ENCODE measurements at regions not wholly inside any gene's neighbourhood (a gene's known extent, or its start where the extent isn't known, plus 50 kb on each side); places are given as distances from the start of the nearest gene placed in this dataset.

DNA sequence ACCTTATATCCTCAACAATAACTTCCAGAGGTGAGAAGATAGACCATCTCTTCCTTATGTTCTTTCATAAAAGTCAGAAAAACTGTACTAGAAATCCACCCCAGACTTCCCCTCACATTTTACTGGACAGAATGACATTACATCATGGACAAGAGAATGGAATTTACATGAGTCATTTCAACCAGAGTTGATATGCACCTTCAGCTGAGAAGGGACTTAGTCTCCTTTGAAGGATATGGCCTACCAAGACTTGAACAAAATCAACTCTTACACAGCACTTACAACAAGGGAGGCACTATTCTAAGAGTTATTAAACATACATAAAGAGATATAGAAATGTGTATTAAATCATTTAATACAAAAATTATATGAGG is 380.0 kb upstream of the DPH6 start:
- Histone ChIP-seq H3K4me2 (ENCODE audit: low read length) (no peak overlapping the region), H3K79me2 (ENCODE audit: insufficient read depth, low read length) (no peaks in the 10 kb centered on the region), H3K36me3 (ENCODE audit: insufficient read depth, low read length) (no peaks in the 10 kb centered on the region), H3K27ac (ENCODE audit: low read depth, low read length) (no peak overlapping the region), H3K9ac (ENCODE audit: low read length) (no peak overlapping the region), H3K4me1 (ENCODE audit: insufficient read depth, low read length) (no peaks in the 10 kb centered on the region), H4K20me1 (ENCODE audit: insufficient read depth, low read length) (no peaks in the 10 kb centered on the region), H3K4me3 (ENCODE audit: insufficient read depth, low read depth, low read length) (no peak overlapping the region), H3K27me3 (ENCODE audit: insufficient read depth, low read length) (no peaks in the 10 kb centered on the region), H2AFZ (ENCODE audit: low read depth, low read length) (peak overlapping the region; percentile 3), H3K9me3 (ENCODE audit: insufficient read depth, low read depth, low read length) (no peaks in the 10 kb centered on the region)
- Mint-ChIP-seq H3K36me3 (ENCODE audit: low read depth, unreplicated experiment) (no peaks in the 10 kb centered on the region), H3K4me3 (ENCODE audit: unreplicated experiment) (no peak overlapping the region), H3K4me1 (ENCODE audit: low read depth, unreplicated experiment) (peaks cover 5% of the 10 kb centered on the region), H3K27ac (ENCODE audit: unreplicated experiment) (peak overlapping the region; percentile 81), H3K9me3 (ENCODE audit: unreplicated experiment) (no peaks in the 10 kb centered on the region), H3K27me3 (ENCODE audit: low read depth, unreplicated experiment) (no peaks in the 10 kb centered on the region)
- FAIRE-seq, result no peak
- peak; percentile 43 for DNase-seq (ENCODE audit: low read depth)
- TF ChIP-seq EZH2 (IDR thresholded peaks at IDR 0.05; ENCODE audit: insufficient read depth, low read length), result no peak
- TF ChIP-seq, protein P1, sequence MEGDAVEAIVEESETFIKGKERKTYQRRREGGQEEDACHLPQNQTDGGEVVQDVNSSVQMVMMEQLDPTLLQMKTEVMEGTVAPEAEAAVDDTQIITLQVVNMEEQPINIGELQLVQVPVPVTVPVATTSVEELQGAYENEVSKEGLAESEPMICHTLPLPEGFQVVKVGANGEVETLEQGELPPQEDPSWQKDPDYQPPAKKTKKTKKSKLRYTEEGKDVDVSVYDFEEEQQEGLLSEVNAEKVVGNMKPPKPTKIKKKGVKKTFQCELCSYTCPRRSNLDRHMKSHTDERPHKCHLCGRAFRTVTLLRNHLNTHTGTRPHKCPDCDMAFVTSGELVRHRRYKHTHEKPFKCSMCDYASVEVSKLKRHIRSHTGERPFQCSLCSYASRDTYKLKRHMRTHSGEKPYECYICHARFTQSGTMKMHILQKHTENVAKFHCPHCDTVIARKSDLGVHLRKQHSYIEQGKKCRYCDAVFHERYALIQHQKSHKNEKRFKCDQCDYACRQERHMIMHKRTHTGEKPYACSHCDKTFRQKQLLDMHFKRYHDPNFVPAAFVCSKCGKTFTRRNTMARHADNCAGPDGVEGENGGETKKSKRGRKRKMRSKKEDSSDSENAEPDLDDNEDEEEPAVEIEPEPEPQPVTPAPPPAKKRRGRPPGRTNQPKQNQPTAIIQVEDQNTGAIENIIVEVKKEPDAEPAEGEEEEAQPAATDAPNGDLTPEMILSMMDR (IDR thresholded peaks at IDR 0.05; ENCODE audit: insufficient read depth, low read depth, low read length), result no peak

DNA sequence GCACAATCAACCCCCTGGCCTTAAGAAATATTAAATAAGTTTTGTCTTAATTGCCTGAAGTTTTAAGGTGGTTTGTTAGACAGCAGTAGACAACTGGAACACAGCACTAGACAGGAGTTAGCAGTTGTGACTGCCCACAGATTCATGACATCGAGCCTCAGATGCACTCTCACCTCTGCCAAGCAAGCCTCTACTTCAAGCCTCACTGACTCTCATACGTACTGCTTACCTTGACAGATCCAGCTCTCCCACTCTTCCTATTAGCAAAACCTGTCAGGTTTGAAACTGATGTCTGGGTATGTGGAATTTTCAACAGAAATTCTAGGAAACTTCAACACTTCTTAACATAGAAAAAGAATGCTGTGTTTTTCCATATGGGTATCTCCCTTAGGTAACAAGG is 382.9 kb upstream of the DPH6 start:
- Mint-ChIP-seq H3K4me1 (ENCODE audit: low read depth, unreplicated experiment) (peaks cover 5% of the 10 kb centered on the region), H3K4me3 (ENCODE audit: unreplicated experiment) (no peak overlapping the region), H3K27ac (ENCODE audit: unreplicated experiment) (no peak overlapping the region), H3K36me3 (ENCODE audit: low read depth, unreplicated experiment) (no peaks in the 10 kb centered on the region), H3K27me3 (ENCODE audit: low read depth, unreplicated experiment) (no peaks in the 10 kb centered on the region), H3K9me3 (ENCODE audit: unreplicated experiment) (no peaks in the 10 kb centered on the region)
- H3K9ac ChIP-seq (ENCODE audit: low read length), result no peak overlapping the region
- no peaks in the 10 kb centered on the region for H3K36me3 ChIP-seq (ENCODE audit: insufficient read depth, low read length)
- no peaks in the 10 kb centered on the region for H4K20me1 ChIP-seq (ENCODE audit: insufficient read depth, low read length)
- H3K27ac ChIP-seq (ENCODE audit: low read depth, low read length), result no peak overlapping the region
- H3K27me3 ChIP-seq (ENCODE audit: insufficient read depth, low read length), result no peaks in the 10 kb centered on the region
- FAIRE-seq, result no peak
- TF ChIP-seq, protein P1 (IDR thresholded peaks at IDR 0.05; ENCODE audit: insufficient read depth, low read depth, low read length), result no peak
- TF ChIP-seq EZH2 (IDR thresholded peaks at IDR 0.05; ENCODE audit: insufficient read depth, low read length), result no peak
- no peak overlapping the region for H3K4me2 ChIP-seq (ENCODE audit: low read length)
- no peaks in the 10 kb centered on the region for H3K4me1 ChIP-seq (ENCODE audit: insufficient read depth, low read length)
- no peak overlapping the region for H3K4me3 ChIP-seq (ENCODE audit: insufficient read depth, low read depth, low read length)
- no peaks in the 10 kb centered on the region for H3K9me3 ChIP-seq (ENCODE audit: insufficient read depth, low read depth, low read length)
- DNase-seq (ENCODE audit: low read depth), result no peak
- no peak overlapping the region for H2AFZ ChIP-seq (ENCODE audit: low read depth, low read length)
- no peaks in the 10 kb centered on the region for H3K79me2 ChIP-seq (ENCODE audit: insufficient read depth, low read length)

DNA sequence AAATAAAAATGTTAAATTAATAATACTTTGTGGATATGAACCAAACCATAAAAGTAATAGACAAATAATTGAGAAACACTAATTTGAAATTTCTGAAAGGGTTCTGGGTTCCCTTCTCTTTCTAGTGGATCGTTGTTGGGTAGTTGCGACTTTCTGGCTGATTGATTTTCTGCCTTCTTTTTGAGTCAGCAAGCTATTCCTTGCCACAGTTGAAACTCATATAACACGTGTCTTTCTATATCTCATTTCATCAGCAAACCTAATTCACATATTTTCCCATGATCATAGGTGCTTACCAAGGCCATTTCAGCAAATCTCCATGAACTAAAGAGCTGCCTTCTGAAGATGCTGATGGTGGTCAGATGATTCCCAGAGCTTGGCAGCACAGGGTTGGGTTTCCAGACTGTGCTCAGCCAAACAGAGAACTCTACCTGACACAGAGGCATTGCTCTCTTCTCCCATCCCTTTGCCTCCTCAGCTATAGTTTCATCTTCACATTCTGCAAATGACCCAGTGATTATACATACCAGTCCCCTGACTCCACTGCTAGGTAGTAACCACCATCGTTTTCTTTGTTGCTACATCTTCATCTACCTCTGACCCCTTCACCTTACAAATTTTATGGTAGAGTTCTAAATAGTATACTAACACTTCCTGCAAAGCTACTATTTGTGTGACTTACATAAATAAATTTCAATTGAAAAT is 383.9 kb upstream of the DPH6 start:
- Mint-ChIP-seq H3K27me3 (ENCODE audit: low read depth, unreplicated experiment) (no peaks in the 10 kb centered on the region), H3K4me3 (ENCODE audit: unreplicated experiment) (no peak overlapping the region), H3K4me1 (ENCODE audit: low read depth, unreplicated experiment) (peaks cover 5% of the 10 kb centered on the region), H3K36me3 (ENCODE audit: low read depth, unreplicated experiment) (no peaks in the 10 kb centered on the region), H3K9me3 (ENCODE audit: unreplicated experiment) (no peaks in the 10 kb centered on the region), H3K27ac (ENCODE audit: unreplicated experiment) (no peak overlapping the region)
- FAIRE-seq (no peak), DNase-seq (ENCODE audit: low read depth) (no peak)
- no peak overlapping the region for H3K4me2 ChIP-seq (ENCODE audit: low read length)
- H3K27ac ChIP-seq (ENCODE audit: low read depth, low read length), result no peak overlapping the region
- H2AFZ ChIP-seq (ENCODE audit: low read depth, low read length), result no peak overlapping the region
- no peaks in the 10 kb centered on the region for H3K27me3 ChIP-seq (ENCODE audit: insufficient read depth, low read length)
- no peaks in the 10 kb centered on the region for H3K4me1 ChIP-seq (ENCODE audit: insufficient read depth, low read length)
- no peak for TF ChIP-seq EZH2 (IDR thresholded peaks at IDR 0.05; ENCODE audit: insufficient read depth, low read length)
- TF ChIP-seq, protein P1 (IDR thresholded peaks at IDR 0.05; ENCODE audit: insufficient read depth, low read depth, low read length), result no peak
- no peak overlapping the region for H3K9ac ChIP-seq (ENCODE audit: low read length)
- no peaks in the 10 kb centered on the region for H3K79me2 ChIP-seq (ENCODE audit: insufficient read depth, low read length)
- H3K9me3 ChIP-seq (ENCODE audit: insufficient read depth, low read depth, low read length), result no peaks in the 10 kb centered on the region
- H4K20me1 ChIP-seq (ENCODE audit: insufficient read depth, low read length), result no peaks in the 10 kb centered on the region
- H3K4me3 ChIP-seq (ENCODE audit: insufficient read depth, low read depth, low read length), result no peak overlapping the region
- no peaks in the 10 kb centered on the region for H3K36me3 ChIP-seq (ENCODE audit: insufficient read depth, low read length)

Data from astrocyte (in vitro differentiated cells and primary cell).